ENCODE measurements at regions not wholly inside any gene's neighbourhood (a gene's known extent, or its start where the extent isn't known, plus 50 kb on each side); places are given as distances from the start of the nearest gene placed in this dataset.

GRCh38 chr10:33391611-33392465 is 57.4 kb upstream of the NRP1 start:
- TF ChIP-seq, protein P1, sequence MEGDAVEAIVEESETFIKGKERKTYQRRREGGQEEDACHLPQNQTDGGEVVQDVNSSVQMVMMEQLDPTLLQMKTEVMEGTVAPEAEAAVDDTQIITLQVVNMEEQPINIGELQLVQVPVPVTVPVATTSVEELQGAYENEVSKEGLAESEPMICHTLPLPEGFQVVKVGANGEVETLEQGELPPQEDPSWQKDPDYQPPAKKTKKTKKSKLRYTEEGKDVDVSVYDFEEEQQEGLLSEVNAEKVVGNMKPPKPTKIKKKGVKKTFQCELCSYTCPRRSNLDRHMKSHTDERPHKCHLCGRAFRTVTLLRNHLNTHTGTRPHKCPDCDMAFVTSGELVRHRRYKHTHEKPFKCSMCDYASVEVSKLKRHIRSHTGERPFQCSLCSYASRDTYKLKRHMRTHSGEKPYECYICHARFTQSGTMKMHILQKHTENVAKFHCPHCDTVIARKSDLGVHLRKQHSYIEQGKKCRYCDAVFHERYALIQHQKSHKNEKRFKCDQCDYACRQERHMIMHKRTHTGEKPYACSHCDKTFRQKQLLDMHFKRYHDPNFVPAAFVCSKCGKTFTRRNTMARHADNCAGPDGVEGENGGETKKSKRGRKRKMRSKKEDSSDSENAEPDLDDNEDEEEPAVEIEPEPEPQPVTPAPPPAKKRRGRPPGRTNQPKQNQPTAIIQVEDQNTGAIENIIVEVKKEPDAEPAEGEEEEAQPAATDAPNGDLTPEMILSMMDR (IDR thresholded peaks at IDR 0.05; ENCODE audit: borderline replicate concordance, extremely low read depth, low read length, poor library complexity, severe bottlenecking) = no peak
- no peak for TF ChIP-seq EZH2 (IDR thresholded peaks at IDR 0.05; ENCODE audit: borderline replicate concordance, low read depth, low read length, severe bottlenecking)
